Mucosa of rectum (tissue), 2 donors: ENCODE measurements at regions not wholly inside any gene's neighbourhood (a gene's known extent, or its start where the extent isn't known, plus 50 kb on each side); places are given as distances from the start of the nearest gene placed in this dataset.

Experiments
- H3K27ac ChIP-seq, 2 donors: one replicate each; pipeline ENCODE4 v1.7.0; 2013; ENCODE audit warnings: inconsistent platforms in 2 of 2, low read depth in 2 of 2, low read length in 2 of 2
- H3K27me3 ChIP-seq, 2 donors: one replicate each; pipeline ENCODE4 v1.7.0; 2013; ENCODE audit warnings: low read length in 2 of 2; ENCODE audit not compliant: control insufficient read depth in 2 of 2, insufficient read depth in 2 of 2
- H3K36me3 ChIP-seq, 2 donors: one replicate each; pipeline ENCODE4 v1.7.0; 2013; ENCODE audit warnings: low read length in 2 of 2; ENCODE audit not compliant: control insufficient read depth in 2 of 2, insufficient read depth in 2 of 2
- H3K4me1 ChIP-seq, 2 donors: one replicate each; pipeline ENCODE4 v1.7.0; 2013; ENCODE audit warnings: low read length in 2 of 2, mild to moderate bottlenecking in 1 of 2; ENCODE audit not compliant: control insufficient read depth in 2 of 2, insufficient read depth in 2 of 2
- H3K4me3 ChIP-seq, 2 donors: one replicate each; pipeline ENCODE4 v1.7.0; 2013; ENCODE audit warnings: low read length in 2 of 2
- H3K9ac ChIP-seq, 2 donors: one replicate each; pipeline ENCODE4 v1.7.0; 2013; ENCODE audit warnings: low read length in 2 of 2, low read depth in 1 of 2, mild to moderate bottlenecking in 1 of 2
- H3K9me3 ChIP-seq, 2 donors: one replicate each; pipeline ENCODE4 v1.7.0; 2013; ENCODE audit warnings: low read length in 2 of 2; ENCODE audit not compliant: control insufficient read depth in 2 of 2
- donor health status: healthy.
- donor health status: Normal muscosa, but diverticular disease.

DNA sequence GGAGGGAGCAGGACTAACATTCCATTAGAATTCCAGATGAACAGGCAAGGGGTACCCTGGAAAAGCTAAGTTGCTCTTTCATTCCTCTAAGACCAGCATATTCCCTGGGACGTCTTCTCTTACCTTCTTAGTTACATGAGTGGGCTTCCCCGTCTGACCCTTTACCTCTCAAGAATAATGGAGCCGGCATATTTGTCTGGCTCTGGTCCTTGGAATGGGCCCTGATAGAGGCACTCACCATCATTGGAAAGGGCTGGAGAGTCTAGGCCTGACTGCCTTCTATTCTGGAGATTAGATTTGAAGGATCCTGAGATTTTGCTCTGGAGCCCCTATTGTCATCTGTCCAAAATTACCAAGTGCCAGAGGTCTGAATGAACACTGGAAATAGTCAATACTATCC, 347.5 kb downstream of the MYCN start:
- Histone ChIP-seq H3K4me3 (no peak overlapping the region), H3K9me3 (no peaks in the 10 kb centered on the region), H3K27me3 (no peaks in the 10 kb centered on the region), H3K27ac (no peak overlapping the region), H3K4me1 (no peaks in the 10 kb centered on the region), H3K36me3 (no peaks in the 10 kb centered on the region), H3K9ac (no peak overlapping the region)

DNA sequence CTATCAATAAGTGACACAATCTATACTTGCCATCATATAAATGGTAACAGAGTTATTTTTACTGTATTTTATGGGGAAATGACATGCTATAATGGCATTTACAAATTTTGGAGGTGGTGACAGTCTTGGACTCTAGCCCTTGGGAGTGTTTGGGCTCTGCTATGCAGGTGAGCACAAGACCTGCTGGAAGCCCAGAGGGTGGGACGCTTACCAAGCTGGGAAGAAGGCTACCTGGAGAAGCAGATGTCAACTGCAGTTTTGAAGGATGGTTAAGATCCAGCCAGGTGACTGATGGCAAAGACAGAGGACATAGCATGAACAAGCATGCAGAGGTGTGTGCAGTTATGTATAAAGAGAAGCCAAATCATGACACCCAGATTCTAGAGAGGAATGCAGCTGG, 346.9 kb downstream of the MYCN start:
- H3K4me3 ChIP-seq = no peak overlapping the region
- no peaks in the 10 kb centered on the region for H3K27me3 ChIP-seq
- H3K27ac ChIP-seq = no peak overlapping the region
- no peaks in the 10 kb centered on the region for H3K36me3 ChIP-seq
- H3K9ac ChIP-seq = no peak overlapping the region
- H3K9me3 ChIP-seq = no peaks in the 10 kb centered on the region
- no peaks in the 10 kb centered on the region for H3K4me1 ChIP-seq

DNA sequence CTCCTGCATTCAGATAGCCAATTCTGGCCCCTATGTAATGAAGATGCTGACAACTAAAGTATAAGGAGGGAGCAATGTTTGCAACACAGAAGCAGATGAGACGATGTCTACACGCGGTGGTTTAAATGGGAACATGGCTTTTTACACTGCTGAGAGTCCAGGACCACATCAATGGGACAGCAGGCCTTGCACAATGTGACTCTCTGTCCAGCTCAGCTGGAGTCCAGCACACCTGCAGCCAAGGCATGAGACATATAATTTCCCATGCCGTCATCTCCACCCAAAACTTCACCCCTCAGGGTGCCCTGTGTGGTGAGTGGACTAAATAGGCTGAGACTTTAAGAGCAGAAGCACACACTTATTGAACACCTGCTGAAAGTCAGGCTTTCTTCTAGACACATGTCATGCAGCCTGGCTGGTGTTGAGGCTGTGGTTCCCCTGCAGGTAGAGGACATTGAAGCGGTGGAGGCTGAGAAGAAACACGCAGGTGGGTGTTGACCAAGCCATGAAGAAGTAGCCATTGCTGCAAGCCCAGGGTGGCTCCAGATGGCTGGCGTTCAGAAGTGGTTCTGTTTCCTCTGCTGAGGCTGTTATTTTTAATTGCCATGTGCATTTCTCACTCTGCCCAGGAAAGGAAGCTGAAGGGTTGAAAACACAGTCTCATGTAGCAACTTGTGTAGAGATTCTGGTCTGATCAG, 345.6 kb downstream of the MYCN start:
- Histone ChIP-seq H3K4me3 (no peak overlapping the region), H3K9me3 (no peaks in the 10 kb centered on the region), H3K4me1 (no peaks in the 10 kb centered on the region), H3K36me3 (no peaks in the 10 kb centered on the region), H3K27ac (no peak overlapping the region), H3K27me3 (no peaks in the 10 kb centered on the region), H3K9ac (no peak overlapping the region)

DNA sequence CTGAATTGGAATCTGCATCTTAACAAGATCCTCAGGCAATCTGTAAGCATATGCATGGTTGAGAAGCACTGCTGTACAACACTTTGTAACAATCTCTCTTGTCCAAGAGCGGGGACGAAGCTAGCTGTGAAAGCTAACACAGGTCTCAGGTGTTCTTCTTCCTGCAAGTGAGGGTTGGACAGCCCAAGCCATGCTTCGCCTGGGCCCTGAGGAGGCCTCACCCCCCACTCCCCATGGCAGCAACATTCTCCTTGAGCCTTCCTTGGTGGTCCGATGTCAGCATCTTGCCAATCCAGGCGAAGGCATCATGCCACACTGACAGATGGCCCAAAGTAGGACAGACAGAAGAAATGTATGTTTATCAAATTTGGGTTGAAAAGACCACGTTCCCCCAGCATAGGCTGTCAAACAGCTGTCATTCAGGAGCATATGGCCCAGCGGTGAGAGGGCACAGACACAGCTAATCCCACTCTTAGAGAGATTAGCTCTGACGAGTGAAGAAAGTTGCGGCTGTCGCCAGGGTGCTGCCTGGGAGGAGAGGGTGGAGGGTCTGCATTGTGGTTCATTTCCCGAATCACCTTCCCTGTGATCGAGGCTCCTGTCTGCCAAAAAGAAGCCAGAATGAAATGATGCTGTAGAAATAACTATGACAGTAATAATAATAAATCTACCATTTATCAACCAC, 344.7 kb downstream of the MYCN start:
- H3K36me3 ChIP-seq = no peaks in the 10 kb centered on the region
- H3K4me3 ChIP-seq = no peak overlapping the region
- H3K4me1 ChIP-seq = no peaks in the 10 kb centered on the region
- H3K27ac ChIP-seq = no peak overlapping the region
- H3K9me3 ChIP-seq = no peaks in the 10 kb centered on the region
- no peak overlapping the region for H3K9ac ChIP-seq
- no peaks in the 10 kb centered on the region for H3K27me3 ChIP-seq

DNA sequence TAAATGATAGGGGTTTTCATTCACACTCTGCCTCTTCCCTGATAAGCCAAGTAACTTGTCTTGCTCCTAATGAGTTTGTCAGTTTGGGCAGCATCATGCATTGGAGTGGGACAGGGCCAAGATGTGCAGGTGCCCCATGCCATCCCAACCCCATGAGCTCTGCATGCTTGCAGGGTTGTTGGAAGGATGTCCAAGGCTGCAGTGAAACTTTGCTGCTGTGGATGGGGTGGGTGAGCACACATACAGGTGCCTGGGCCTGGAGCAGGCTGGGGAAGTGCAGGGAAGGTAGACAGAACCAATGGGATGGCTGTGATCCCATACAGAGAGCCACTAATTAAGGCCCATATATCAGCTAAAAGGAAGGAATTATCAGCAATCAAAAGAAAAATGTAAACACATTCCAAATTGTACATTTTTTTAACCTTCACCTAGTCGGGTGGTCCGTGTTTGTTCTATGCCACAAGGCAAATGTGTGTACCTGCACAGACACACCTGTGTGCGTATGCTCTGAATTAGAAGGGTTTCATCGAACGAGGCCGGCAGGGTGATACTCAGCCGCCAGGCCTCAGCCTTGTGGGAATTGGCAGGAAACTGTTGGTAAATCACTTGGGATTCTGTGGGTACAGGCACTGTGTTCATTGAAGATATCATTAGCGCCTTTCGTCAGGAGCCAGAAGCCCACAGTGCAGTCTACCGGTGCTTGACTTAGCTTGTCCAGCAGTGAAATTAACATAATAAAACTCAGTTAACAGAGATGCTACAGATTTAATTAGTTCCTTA, 342.9 kb downstream of the MYCN start:
- H3K4me3 ChIP-seq = no peak overlapping the region
- no peaks in the 10 kb centered on the region for H3K27me3 ChIP-seq
- H3K27ac ChIP-seq = no peak overlapping the region
- no peaks in the 10 kb centered on the region for H3K4me1 ChIP-seq
- no peaks in the 10 kb centered on the region for H3K9me3 ChIP-seq
- H3K36me3 ChIP-seq = no peaks in the 10 kb centered on the region
- H3K9ac ChIP-seq = no peak overlapping the region

DNA sequence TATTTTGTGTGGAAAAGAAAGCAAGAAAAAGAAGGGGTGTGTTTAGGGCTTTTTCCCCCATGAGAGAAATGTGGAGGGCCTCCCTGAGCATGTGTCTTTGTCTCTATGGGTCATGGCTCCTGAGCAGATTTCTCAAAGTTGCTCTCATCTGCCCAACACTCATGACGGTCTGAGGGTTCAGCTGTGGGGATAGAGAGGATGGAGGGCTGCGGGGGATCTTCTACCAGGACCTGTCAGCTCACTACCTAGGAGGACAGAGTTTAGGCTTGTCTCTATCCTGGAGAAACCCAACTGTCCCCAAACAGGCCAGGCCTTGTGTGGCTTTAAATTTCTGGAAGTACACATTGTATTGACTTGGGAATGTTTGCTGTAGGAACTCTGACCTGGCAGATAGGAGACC, 342.2 kb downstream of the MYCN start:
- no peak overlapping the region for H3K9ac ChIP-seq
- no peak overlapping the region for H3K4me3 ChIP-seq
- H3K27ac ChIP-seq = no peak overlapping the region
- no peaks in the 10 kb centered on the region for H3K27me3 ChIP-seq
- H3K4me1 ChIP-seq = no peaks in the 10 kb centered on the region
- H3K36me3 ChIP-seq = no peaks in the 10 kb centered on the region
- H3K9me3 ChIP-seq = no peaks in the 10 kb centered on the region

DNA sequence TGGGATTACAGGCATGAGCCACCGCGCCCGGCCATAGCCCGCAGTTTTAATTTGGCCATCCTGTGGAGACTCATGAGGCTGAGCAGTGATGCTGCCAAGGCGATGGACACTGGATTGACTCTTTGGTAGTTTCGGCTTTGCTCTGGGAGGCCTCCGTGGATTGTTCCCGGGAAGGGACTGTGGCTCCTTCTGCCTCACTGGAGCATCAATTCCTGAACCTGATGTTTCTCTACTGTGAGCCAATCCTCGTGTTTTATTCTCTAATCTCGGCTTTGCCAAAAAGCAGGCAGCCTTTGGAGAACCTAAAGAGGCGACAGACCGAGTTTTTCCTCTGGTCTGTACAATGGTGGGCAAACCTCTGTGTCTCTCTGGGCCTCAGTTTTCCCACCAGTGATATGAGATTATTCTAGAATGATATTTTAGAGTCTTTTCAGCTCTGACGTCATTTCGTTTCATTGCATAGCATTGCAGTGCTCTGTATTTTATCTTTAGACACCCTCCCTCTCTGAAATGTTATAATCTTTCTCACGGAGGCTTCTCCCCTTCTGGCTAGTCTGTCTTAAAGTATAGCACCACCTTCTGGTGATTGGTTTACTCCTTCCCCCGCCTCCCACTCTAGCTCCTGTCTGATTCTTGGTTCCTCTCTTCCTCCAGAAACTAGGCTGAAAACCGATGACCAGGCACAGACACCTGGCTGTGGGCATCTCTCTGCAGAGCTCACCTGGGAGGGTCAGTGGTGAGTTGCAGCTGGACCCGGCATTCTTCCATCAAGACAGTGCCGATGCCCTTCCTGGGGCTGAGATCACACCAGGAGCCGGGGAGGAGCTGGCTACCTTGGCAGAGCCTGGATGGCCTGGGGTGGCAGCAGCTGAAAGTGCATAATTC, 341.3 kb downstream of the MYCN start:
- H3K9ac ChIP-seq = no peak overlapping the region
- H3K27me3 ChIP-seq = no peaks in the 10 kb centered on the region
- H3K36me3 ChIP-seq = no peaks in the 10 kb centered on the region
- H3K4me3 ChIP-seq = no peak overlapping the region
- H3K4me1 ChIP-seq = no peaks in the 10 kb centered on the region
- no peaks in the 10 kb centered on the region for H3K9me3 ChIP-seq
- no peak overlapping the region for H3K27ac ChIP-seq

DNA sequence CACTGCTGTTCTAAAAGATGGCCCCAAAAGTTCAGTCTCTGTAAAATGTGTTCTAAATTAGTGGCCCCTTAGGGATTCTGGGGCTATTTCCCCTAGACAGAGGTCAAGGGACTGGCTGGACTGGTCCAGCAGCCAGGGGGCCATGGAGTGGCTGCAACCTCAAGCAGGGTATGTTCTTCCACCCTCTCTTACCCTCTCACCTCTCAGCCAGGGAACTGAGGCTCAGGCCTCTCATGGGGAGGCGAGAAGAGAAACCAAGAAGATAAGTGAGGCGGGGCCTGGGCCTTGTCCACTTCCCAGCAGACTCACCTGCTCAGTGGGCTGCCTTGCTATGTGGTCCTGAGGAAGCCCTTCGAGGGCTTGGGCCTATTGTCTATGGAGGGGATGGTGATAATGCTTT, 339.7 kb downstream of the MYCN start:
- H3K27ac ChIP-seq = no peak overlapping the region
- H3K4me1 ChIP-seq = no peaks in the 10 kb centered on the region
- H3K4me3 ChIP-seq = no peak overlapping the region
- no peaks in the 10 kb centered on the region for H3K27me3 ChIP-seq
- no peak overlapping the region for H3K9ac ChIP-seq
- no peaks in the 10 kb centered on the region for H3K9me3 ChIP-seq
- no peaks in the 10 kb centered on the region for H3K36me3 ChIP-seq

DNA sequence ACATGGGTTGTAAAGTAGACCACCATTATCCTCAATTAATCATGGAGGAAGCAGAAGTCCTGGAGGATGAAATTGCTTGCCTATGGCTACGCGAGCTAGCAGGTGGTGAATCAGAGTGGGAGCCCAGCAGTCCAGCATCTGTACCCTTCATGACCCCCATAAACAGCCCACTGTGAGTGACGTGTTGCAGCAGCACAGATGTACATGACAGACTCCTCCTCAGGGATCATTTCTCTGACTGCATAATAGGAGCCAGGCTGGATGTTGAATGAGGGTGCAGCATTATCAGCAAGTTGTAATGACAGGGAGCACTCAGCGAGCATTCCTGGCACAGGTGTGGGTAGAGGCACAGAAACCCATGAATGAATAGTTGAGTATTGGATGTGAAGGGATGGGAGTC, 339.3 kb downstream of the MYCN start:
- no peaks in the 10 kb centered on the region for H3K9me3 ChIP-seq
- H3K4me1 ChIP-seq = no peaks in the 10 kb centered on the region
- no peak overlapping the region for H3K27ac ChIP-seq
- no peaks in the 10 kb centered on the region for H3K27me3 ChIP-seq
- H3K4me3 ChIP-seq = no peak overlapping the region
- H3K9ac ChIP-seq = no peak overlapping the region
- H3K36me3 ChIP-seq = no peaks in the 10 kb centered on the region
